ENCODE measurements at regions not wholly inside any gene's neighbourhood (a gene's known extent, or its start where the extent isn't known, plus 50 kb on each side); places are given as distances from the start of the nearest gene placed in this dataset.
A peak's percentile ranks its signal among the peaks of the same experiment; 100 is the strongest.

- intact Hi-C loops (cut with DNase I): loop anchor here (1.0 to 5.0 kb wide), 2 partner anchors 176 to 472 kb away; no protein-coding TSS in a partner anchor
Measured at GRCh38 chr6:138588805-138589434, 89.6 kb upstream of the NHSL1 start.

GRCh38 chr6:138590796-138591709, 91.8 kb upstream of the NHSL1 start:
- intact Hi-C loops (cut with DNase I): loop anchor here (1.0 to 5.0 kb wide), 2 partner anchors 101 to 162 kb away; no protein-coding TSS in a partner anchor

More at GRCh38 chr6:138588805-138589434, 89.6 kb upstream of the NHSL1 start:
- H3K4me1 ChIP-seq: peaks cover 0 to 2% of the 10 kb centered on the region in 2 donors
- DNase-seq (ENCODE audit: low spot score in 2 of 2): peak in 1 of 2 donors; percentile 73
- no peak overlapping the region for H3K27ac ChIP-seq
- H3K9me3 ChIP-seq: no peaks in the 10 kb centered on the region
- H3K4me3 ChIP-seq: no peak overlapping the region
- no peaks in the 10 kb centered on the region for H3K36me3 ChIP-seq
- peak; percentile 62 to 91 (median 85) for TF ChIP-seq CTCF (IDR thresholded peaks at IDR 0.05)
- H3K27me3 ChIP-seq: no peaks in the 10 kb centered on the region

GRCh38 chr6:138592749-138593123, 93.4 kb upstream of the NHSL1 start:
- Histone ChIP-seq H3K4me1 (peaks cover 0 to 2% of the 10 kb centered on the region in 2 donors), H3K27ac (peak overlapping the region; percentile 54 to 66), H3K36me3 (no peaks in the 10 kb centered on the region), H3K27me3 (no peaks in the 10 kb centered on the region), H3K9me3 (no peaks in the 10 kb centered on the region), H3K4me3 (no peak overlapping the region)
- no peak for TF ChIP-seq CTCF (IDR thresholded peaks at IDR 0.05)
- no peak for DNase-seq (ENCODE audit: low spot score in 2 of 2)
- intact Hi-C loops (cut with DNase I): loop anchor here (5.0 kb wide), 1 partner anchor 100 kb away; no protein-coding TSS in a partner anchor

More at GRCh38 chr6:138590796-138591709, 91.8 kb upstream of the NHSL1 start:
- no peaks in the 10 kb centered on the region for H3K9me3 ChIP-seq
- peak; percentile 53 to 84 (median 82) for TF ChIP-seq CTCF (IDR thresholded peaks at IDR 0.05)
- no peak overlapping the region for H3K4me3 ChIP-seq
- no peak overlapping the region for H3K27ac ChIP-seq
- no peaks in the 10 kb centered on the region for H3K27me3 ChIP-seq
- peak in 1 of 2 donors; percentile 78 for DNase-seq (ENCODE audit: low spot score in 2 of 2)
- peaks cover 0 to 2% of the 10 kb centered on the region in 2 donors for H3K4me1 ChIP-seq
- H3K36me3 ChIP-seq: no peaks in the 10 kb centered on the region

- Histone ChIP-seq H3K27me3 (no peaks in the 10 kb centered on the region), H3K4me3 (peak overlapping the region in 1 of 2 donors; percentile 9), H3K36me3 (no peaks in the 10 kb centered on the region), H3K4me1 (peaks cover 0 to 2% of the 10 kb centered on the region in 2 donors), H3K27ac (peak overlapping the region; percentile 54 to 66), H3K9me3 (no peaks in the 10 kb centered on the region)
- no peak for TF ChIP-seq CTCF (IDR thresholded peaks at IDR 0.05)
- DNase-seq (ENCODE audit: low spot score in 2 of 2): peak; percentile 15 to 83
- intact Hi-C loops (cut with DNase I): loop anchor here (5.0 kb wide), 1 partner anchor 99 kb away; no protein-coding TSS in a partner anchor
Measured at GRCh38 chr6:138593124-138593877, 94.0 kb upstream of the NHSL1 start.

All from ascending aorta (tissue), 2 donors.